Liver (tissue), 3 donors: ENCODE measurements at regions not wholly inside any gene's neighbourhood (a gene's known extent, or its start where the extent isn't known, plus 50 kb on each side); places are given as distances from the start of the nearest gene placed in this dataset.

Source experiments
- ATF3 ChIP-seq: IDR thresholded peaks from 2 replicates; pipeline ENCODE4 v1.6.1; 2016; ENCODE audit warnings: antibody characterized with exemption
- CTCF ChIP-seq: fragments of 150-350 bp; IDR thresholded peaks from 2 replicates; pipeline ENCODE4 v1.5.1; 2017; ENCODE audit warnings: improper control_type of control experiment, low read depth, low read length; ENCODE audit not compliant: missing input control
- EGR1 ChIP-seq, 2 donors: IDR thresholded peaks; 2 replicates each; pipeline ENCODE4 v1.6.1; 2016 to 2018; ENCODE audit warnings: antibody characterized with exemption in 2 of 2, low read depth in 2 of 2
- FOXA1 ChIP-seq: IDR thresholded peaks from 2 replicates; pipeline ENCODE4 v1.6.1; 2016; ENCODE audit warnings: antibody characterized with exemption
- JUND ChIP-seq, 2 donors: IDR thresholded peaks; 2 replicates each; pipeline ENCODE4 v1.6.1; 2016; ENCODE audit warnings: antibody characterized with exemption in 2 of 2
- MAX ChIP-seq: IDR thresholded peaks from 2 replicates; pipeline ENCODE4 v1.6.1; 2016; ENCODE audit warnings: antibody characterized with exemption
- NR2F2 ChIP-seq: IDR thresholded peaks from 2 replicates; pipeline ENCODE4 v1.6.1; 2016; ENCODE audit warnings: antibody characterized with exemption
- RAD21 ChIP-seq, 2 donors: IDR thresholded peaks; 2 replicates each; pipeline ENCODE4 v1.6.1; 2016; ENCODE audit warnings: antibody characterized with exemption in 2 of 2, mild to moderate bottlenecking in 2 of 2
- REST ChIP-seq: IDR thresholded peaks from 2 replicates; pipeline ENCODE4 v1.6.1; 2016; ENCODE audit warnings: antibody characterized with exemption, mild to moderate bottlenecking
- RXRA ChIP-seq, 2 donors: IDR thresholded peaks; 2 replicates each; pipeline ENCODE4 v1.6.1; 2017 to 2018; ENCODE audit warnings: antibody characterized with exemption in 2 of 2, mild to moderate bottlenecking in 1 of 2
- SP1 ChIP-seq: IDR thresholded peaks from 2 replicates; pipeline ENCODE4 v1.6.1; 2018; ENCODE audit warnings: antibody characterized with exemption, mild to moderate bottlenecking
- TAF1 ChIP-seq: conservative IDR thresholded peaks from 2 replicates; pipeline ENCODE4 v1.6.1; 2016; ENCODE audit warnings: antibody characterized with exemption, mild to moderate bottlenecking
- ZBTB33 ChIP-seq: IDR thresholded peaks from 2 replicates; pipeline ENCODE4 v1.6.1; 2016; ENCODE audit warnings: antibody characterized with exemption
- donor health status: healthy.
- donor health status: healthy.

DNA sequence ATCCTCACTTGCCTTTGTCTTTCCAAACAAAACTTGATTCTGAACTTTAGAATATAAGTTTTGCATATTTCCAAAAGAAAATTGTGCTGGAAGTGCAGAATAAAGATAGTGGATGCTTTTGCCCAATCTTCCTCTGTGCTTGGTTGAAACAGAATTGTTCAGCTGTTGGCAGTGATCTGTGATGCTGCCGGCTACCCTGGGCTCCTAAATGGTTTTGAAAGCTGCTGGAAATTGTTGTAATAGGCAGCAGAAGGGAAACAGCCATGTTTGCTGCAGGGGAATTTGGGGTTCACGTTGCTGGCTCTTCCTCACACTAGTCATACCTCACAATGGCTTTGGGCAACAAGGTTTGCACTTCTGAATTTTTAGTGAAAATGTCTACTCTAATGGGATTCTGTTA, 398.0 kb downstream of the RAPGEF2 start:
- TF ChIP-seq CTCF, result no peak
- TF ChIP-seq NR2F2, result no peak
- TF ChIP-seq FOXA1, result no peak
- no peak for TF ChIP-seq MAX
- no peak for TF ChIP-seq TAF1
- TF ChIP-seq EGR1 (IDR thresholded peaks at IDR 0.05; ENCODE audit: low read depth in 2 of 2), result no peak
- TF ChIP-seq SP1, result no peak
- TF ChIP-seq JUND (IDR thresholded peaks at IDR 0.05), result no peak
- TF ChIP-seq ATF3, result no peak
- no peak for TF ChIP-seq REST
- no peak for TF ChIP-seq ZBTB33
- TF ChIP-seq RAD21 (IDR thresholded peaks at IDR 0.05), result no peak
- TF ChIP-seq RXRA (IDR thresholded peaks at IDR 0.05), result no peak
